ENCODE measurements at regions not wholly inside any gene's neighbourhood (a gene's known extent, or its start where the extent isn't known, plus 50 kb on each side); places are given as distances from the start of the nearest gene placed in this dataset.

GRCh38 chr6:99219788-99220187, 129.7 kb downstream of the FAXC start:
- DNase-seq (ENCODE audit: low read depth in 3 of 3): no peak

- no peak for DNase-seq (ENCODE audit: low read depth in 3 of 3)
Measured at GRCh38 chr6:99216959-99217358, 132.5 kb downstream of the FAXC start.

DNA sequence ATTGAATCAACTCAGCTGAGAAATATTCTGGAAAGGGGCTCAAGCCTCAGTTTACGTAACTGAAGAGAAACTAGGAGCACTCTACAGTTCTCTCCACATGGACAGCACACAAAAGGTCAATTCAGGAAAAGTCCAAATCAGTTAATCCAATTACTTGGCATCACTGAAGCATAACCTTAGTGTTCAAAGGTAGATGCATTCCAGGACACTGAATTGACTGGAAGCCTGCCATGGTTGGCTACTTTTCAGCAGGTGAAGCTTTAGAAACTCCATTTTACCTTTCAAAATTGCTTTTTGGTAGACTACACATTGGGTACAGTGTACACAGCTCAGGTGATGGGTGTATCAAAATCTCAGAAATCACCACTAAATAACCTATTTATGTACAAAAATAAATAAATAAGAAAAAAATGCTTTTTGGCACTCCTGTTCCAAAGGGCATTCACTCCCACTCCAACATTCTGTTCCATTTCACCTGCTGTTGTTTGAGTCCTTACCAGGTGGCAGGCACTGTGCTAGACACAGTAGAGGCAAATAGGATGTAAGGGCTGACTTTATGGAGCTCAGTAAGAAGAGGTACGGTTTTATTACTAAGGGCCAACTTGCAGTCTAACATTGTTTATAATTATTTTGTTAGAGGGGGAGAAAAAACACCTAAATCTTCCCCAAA, 153.4 kb downstream of the FAXC start:
- no peak for DNase-seq (ENCODE audit: low read depth in 3 of 3)

DNA sequence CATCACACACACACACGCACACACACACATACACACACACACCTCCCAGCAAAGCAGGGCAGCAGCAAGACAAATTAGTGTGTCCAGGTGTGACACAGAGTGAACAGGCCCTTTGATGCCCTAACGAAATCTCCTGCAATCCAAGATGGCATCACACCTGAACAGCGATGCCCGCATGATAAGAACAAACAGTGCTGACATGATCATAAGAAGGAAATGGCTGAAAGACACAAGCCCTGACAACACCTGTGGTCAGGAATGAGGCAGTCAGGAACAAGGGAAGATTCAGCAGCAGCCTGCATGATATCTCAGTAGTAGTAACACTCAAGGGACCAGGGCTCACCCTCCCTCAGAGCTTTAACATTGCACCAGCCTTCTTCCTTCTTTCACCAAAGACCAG, 156.9 kb downstream of the FAXC start:
- no peak for DNase-seq (ENCODE audit: low read depth in 3 of 3)

GRCh38 chr6:99189823-99190721, 159.4 kb downstream of the FAXC start:
- peak; percentile 1 to 15 (median 1) for DNase-seq (ENCODE audit: low read depth in 3 of 3)

- no peak for DNase-seq (ENCODE audit: low read depth in 3 of 3)
Measured at GRCh38 chr6:99187429-99187828, 162.0 kb downstream of the FAXC start.

GRCh38 chr6:99186417-99186816, 163.1 kb downstream of the FAXC start:
- no peak for DNase-seq (ENCODE audit: low read depth in 3 of 3)

GRCh38 chr6:99185525-99185924, 163.9 kb downstream of the FAXC start:
- no peak for DNase-seq (ENCODE audit: low read depth in 3 of 3)

- DNase-seq (ENCODE audit: low read depth in 3 of 3): no peak
Measured at GRCh38 chr6:99184696-99185095, 164.8 kb downstream of the FAXC start.

GRCh38 chr6:99183066-99183465, 166.4 kb downstream of the FAXC start:
- DNase-seq (ENCODE audit: low read depth in 3 of 3): no peak

- no peak for DNase-seq (ENCODE audit: low read depth in 3 of 3)
Measured at GRCh38 chr6:99181174-99181573, 168.3 kb downstream of the FAXC start.

GRCh38 chr6:99178168-99178567, 171.3 kb downstream of the FAXC start:
- DNase-seq (ENCODE audit: low read depth in 3 of 3): no peak

- DNase-seq (ENCODE audit: low read depth in 3 of 3): no peak
Measured at GRCh38 chr6:99177736-99178135, 171.7 kb downstream of the FAXC start.

- DNase-seq (ENCODE audit: low read depth in 3 of 3): no peak
Measured at GRCh38 chr6:99165838-99166237, 183.6 kb downstream of the FAXC start.

DNA sequence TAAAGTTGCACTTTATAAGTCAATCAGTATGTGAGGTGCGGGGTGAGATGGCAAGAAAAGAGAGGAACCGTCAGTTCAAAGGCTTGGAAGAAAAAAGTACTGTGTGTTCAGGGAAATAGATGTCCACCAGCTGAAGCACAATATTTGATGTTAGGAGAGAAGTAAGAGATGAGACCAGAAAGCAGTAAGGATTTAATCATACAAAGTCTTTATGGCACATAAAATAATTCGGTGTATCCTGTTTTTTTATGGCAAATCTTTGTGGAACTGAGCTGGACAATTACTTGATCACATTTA, 197.2 kb downstream of the FAXC start:
- no peak for DNase-seq (ENCODE audit: low read depth in 3 of 3)

DNA sequence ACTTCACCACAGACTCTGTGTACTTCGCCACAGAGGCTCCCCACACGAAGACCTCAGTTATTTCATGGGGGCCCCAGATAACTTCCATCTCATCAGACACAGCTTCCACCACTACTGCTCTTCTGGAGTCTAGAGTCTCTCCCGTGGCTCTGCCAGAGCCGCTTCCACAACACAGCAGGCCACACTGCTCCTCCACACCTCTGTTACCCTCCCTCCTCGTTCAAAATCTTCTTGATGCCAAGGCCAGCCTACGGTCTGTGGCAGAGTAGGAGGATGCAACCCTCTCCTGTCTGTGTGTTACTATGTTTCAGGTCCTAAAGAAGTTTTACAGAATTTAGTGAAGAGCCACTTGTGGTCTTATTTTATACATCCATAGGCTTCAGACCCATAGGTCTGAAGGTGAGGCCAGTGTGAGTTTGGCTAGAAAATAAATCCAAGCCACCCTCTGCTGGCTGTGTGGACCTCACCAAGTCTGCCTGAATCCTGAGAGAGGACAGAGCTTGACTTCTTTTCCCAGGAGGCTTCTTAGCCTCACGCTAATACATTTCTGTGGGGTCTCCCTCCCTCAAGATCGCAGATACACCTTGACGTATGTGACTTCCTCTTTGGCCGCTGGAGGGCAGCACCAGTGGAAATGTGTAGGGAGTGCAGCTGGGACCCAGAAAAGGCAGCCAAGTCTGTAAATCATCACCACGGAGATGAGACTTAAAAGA, 197.7 kb downstream of the FAXC start:
- DNase-seq (ENCODE audit: low read depth in 3 of 3): peak; percentile 3 to 30 (median 11)

- DNase-seq (ENCODE audit: low read depth in 3 of 3): no peak
Measured at GRCh38 chr6:99148761-99149160, 200.7 kb downstream of the FAXC start.

- DNase-seq (ENCODE audit: low read depth in 3 of 3): no peak
Measured at GRCh38 chr6:99148111-99148510, 200.4 kb upstream of the FBXL4 start.

GRCh38 chr6:99147206-99147605, 199.5 kb upstream of the FBXL4 start:
- DNase-seq (ENCODE audit: low read depth in 3 of 3): no peak

DNA sequence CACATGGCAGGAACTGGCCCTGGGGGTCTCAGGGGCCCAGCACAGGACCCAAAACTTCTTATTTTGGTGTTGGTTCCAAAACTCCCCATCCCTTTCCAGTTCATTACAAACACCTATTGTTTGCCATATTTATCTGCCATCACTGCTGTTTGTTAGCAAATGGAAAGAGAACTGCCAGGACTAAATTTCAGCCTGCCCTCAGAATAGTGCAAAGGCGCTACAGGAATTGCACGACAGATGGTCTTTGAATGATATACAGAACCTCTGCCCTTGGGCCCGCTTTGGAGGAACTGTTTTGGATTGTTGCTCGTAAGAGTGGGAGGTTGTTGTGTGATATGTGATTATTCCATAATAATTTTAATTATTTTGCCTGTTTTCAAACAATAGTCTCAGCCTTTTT, 199.0 kb upstream of the FBXL4 start:
- DNase-seq (ENCODE audit: low read depth in 3 of 3): no peak

- no peak for DNase-seq (ENCODE audit: low read depth in 3 of 3)
Measured at GRCh38 chr6:99145738-99146137, 198.0 kb upstream of the FBXL4 start.

- DNase-seq (ENCODE audit: low read depth in 3 of 3): no peak
Measured at GRCh38 chr6:99143108-99143861, 195.5 kb upstream of the FBXL4 start.

Data from stimulated activated CD4-positive, alpha-beta T cell treated with anti-CD3 and anti-CD28 coated beads, TNF-alpha, amount 100 ng/mL, for 48 hours (primary cell).